Loucy (cell line): ENCODE measurements at regions not wholly inside any gene's neighbourhood (a gene's known extent, or its start where the extent isn't known, plus 50 kb on each side); places are given as distances from the start of the nearest gene placed in this dataset.
A peak's percentile ranks its signal among the peaks of the same experiment; 100 is the strongest.

Experiments
- H2AFZ ChIP-seq: fragments of 200-600 bp; sonication (generic); 2 replicates; pipeline ENCODE4 v1.6.0; 2016; ENCODE audit warnings: antibody characterized with exemption, mild to moderate bottlenecking, low read length, moderate library complexity
- H3F3A ChIP-seq: fragments of 200-600 bp; 2 replicates; pipeline ENCODE4 v1.6.0; 2016; ENCODE audit warnings: antibody characterized with exemption, low read depth, mild to moderate bottlenecking
- H3K27me3 ChIP-seq: fragments of 200-600 bp; sonication (generic); 2 replicates; pipeline ENCODE4 v1.6.1; 2014; ENCODE audit warnings: low read length, mild to moderate bottlenecking; ENCODE audit not compliant: insufficient read depth, poor library complexity, severe bottlenecking
- H3K36me3 ChIP-seq: fragments of 200-600 bp; sonication (generic); 2 replicates; pipeline ENCODE4 v1.6.1; 2016; ENCODE audit warnings: low read length; ENCODE audit not compliant: insufficient read depth
- H3K4me1 ChIP-seq: fragments of 200-600 bp; sonication (generic); 2 replicates; pipeline ENCODE4 v1.5.1; 2014; ENCODE audit warnings: low read length, mild to moderate bottlenecking; ENCODE audit not compliant: insufficient read depth, poor library complexity, severe bottlenecking
- H3K4me2 ChIP-seq: fragments of 200-600 bp; sonication (generic); 2 replicates; pipeline ENCODE4 v1.6.0; 2014; ENCODE audit warnings: antibody characterized with exemption, low read length, low read depth, mild to moderate bottlenecking; ENCODE audit not compliant: poor library complexity, severe bottlenecking
- H3K4me3 ChIP-seq: fragments of 200-600 bp; sonication (generic); 2 replicates; pipeline ENCODE4 v1.5.1; 2014; ENCODE audit warnings: low read length, mild to moderate bottlenecking, mixed read lengths; ENCODE audit not compliant: poor library complexity, severe bottlenecking
- H3K79me2 ChIP-seq: fragments of 200-600 bp; sonication (generic); 2 replicates; pipeline ENCODE4 v1.6.1; 2014; ENCODE audit warnings: low read length; ENCODE audit not compliant: insufficient read depth
- H3K9ac ChIP-seq: fragments of 200-600 bp; sonication (generic); 2 replicates; pipeline ENCODE4 v1.6.0; 2014; ENCODE audit warnings: mild to moderate bottlenecking, low read depth, low read length, moderate library complexity; ENCODE audit not compliant: poor library complexity, severe bottlenecking
- H3K9me2 ChIP-seq: fragments of 200-600 bp; sonication (generic); replicated peaks from 2 replicates; pipeline ENCODE4 v1.6.1; 2016; ENCODE audit warnings: low read depth, low read length, mixed read lengths
- H3K9me3 ChIP-seq: fragments of 200-600 bp; sonication (generic); 2 replicates; pipeline ENCODE4 v1.6.1; 2014; ENCODE audit warnings: mild to moderate bottlenecking, antibody characterized with exemption, low read length, low read depth; ENCODE audit not compliant: insufficient read depth
- H4K20me1 ChIP-seq: fragments of 200-600 bp; sonication (generic); 2 replicates; pipeline ENCODE4 v1.6.0; 2014; ENCODE audit warnings: antibody characterized with exemption, low read length, mild to moderate bottlenecking; ENCODE audit not compliant: insufficient read depth, poor library complexity, severe bottlenecking
- EZH2phosphoT487 ChIP-seq: fragments of 200-600 bp; IDR thresholded peaks from 2 replicates; pipeline ENCODE4 v1.6.1; 2018; ENCODE audit warnings: antibody characterized with exemption, mild to moderate bottlenecking, moderate library complexity, borderline replicate concordance
- TF ChIP-seq, protein P1 (sequence below): fragments of 200-600 bp; sonication (generic); conservative IDR thresholded peaks from 2 replicates; pipeline ENCODE4 v1.5.1; 2014; ENCODE audit warnings: mild to moderate bottlenecking, antibody characterized with exemption, low read length

DNA sequence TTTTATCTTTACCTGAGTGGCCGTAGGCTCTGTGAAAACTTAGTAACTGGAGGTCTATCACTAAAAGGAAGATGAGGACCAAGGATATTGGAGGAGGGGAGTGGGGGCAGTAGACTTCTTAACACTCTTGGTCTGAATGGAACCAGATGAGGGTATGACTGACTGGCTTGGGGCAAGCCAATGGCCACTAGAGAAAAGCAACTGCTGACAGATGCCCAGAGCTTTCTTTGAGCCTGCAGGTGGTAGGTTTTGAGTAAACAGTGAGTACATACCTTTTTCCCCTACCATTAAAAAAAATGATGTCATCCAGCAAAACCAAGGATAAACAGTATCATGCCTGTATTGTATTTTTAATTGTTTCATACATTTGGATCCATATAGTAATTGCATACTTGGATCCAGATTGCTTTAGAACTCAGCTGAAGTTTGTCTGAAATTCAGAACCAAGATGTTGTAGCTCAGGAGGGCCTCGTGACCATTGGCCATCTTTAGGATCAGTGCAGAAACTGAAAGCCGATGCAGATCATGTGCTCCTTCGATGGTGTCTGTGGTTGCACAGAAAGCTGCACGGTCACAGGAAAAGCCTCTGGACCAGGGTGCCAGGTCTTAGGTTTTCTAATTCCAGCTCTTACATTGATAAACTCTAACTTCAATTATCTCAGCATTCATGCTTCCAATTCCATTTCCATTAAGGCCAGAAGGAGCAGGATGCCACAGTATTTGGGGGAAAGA is 131.0 kb downstream of the PDGFRA start:
- peak overlapping the region; percentile 81 for H2AFZ ChIP-seq
- no peak overlapping the region for H3K4me3 ChIP-seq
- no peaks in the 10 kb centered on the region for H3K9me2 ChIP-seq
- peaks cover 6% of the 10 kb centered on the region for H3K4me1 ChIP-seq
- no peaks in the 10 kb centered on the region for H3K9me3 ChIP-seq
- H3K36me3 ChIP-seq, result no peaks in the 10 kb centered on the region
- H3K79me2 ChIP-seq, result no peaks in the 10 kb centered on the region
- H3F3A ChIP-seq, result no peaks in the 10 kb centered on the region
- TF ChIP-seq, protein P1, sequence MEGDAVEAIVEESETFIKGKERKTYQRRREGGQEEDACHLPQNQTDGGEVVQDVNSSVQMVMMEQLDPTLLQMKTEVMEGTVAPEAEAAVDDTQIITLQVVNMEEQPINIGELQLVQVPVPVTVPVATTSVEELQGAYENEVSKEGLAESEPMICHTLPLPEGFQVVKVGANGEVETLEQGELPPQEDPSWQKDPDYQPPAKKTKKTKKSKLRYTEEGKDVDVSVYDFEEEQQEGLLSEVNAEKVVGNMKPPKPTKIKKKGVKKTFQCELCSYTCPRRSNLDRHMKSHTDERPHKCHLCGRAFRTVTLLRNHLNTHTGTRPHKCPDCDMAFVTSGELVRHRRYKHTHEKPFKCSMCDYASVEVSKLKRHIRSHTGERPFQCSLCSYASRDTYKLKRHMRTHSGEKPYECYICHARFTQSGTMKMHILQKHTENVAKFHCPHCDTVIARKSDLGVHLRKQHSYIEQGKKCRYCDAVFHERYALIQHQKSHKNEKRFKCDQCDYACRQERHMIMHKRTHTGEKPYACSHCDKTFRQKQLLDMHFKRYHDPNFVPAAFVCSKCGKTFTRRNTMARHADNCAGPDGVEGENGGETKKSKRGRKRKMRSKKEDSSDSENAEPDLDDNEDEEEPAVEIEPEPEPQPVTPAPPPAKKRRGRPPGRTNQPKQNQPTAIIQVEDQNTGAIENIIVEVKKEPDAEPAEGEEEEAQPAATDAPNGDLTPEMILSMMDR, result no peak
- TF ChIP-seq EZH2phosphoT487, result no peak
- H3K9ac ChIP-seq, result no peak overlapping the region
- no peaks in the 10 kb centered on the region for H3K27me3 ChIP-seq
- peak overlapping the region; percentile 39 for H3K4me2 ChIP-seq
- H4K20me1 ChIP-seq, result no peaks in the 10 kb centered on the region

DNA sequence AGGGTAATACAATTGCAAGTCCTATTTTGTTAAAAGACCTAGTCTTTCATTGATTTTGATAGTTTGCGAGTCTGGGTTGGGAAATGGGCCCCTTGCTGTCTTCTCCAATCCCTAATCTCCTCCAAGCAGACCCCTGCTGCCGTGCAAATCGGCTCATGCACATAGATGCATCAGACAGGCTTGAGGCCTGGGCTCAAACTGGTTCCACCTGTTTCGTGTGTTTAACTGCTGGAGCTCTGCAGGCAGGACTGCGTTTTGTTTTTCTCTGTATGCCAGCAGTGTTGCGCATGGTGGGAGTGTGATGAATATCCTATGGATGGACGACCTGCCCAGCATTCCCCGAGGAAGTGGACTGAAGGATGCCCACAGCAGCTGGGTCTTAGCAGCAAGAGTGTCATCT is 133.9 kb downstream of the PDGFRA start:
- no peaks in the 10 kb centered on the region for H3K36me3 ChIP-seq
- H3K4me1 ChIP-seq, result peaks cover 6% of the 10 kb centered on the region
- no peak overlapping the region for H3K9ac ChIP-seq
- H3K27me3 ChIP-seq, result no peaks in the 10 kb centered on the region
- no peaks in the 10 kb centered on the region for H3F3A ChIP-seq
- H4K20me1 ChIP-seq, result no peaks in the 10 kb centered on the region
- no peak overlapping the region for H3K4me2 ChIP-seq
- H3K9me3 ChIP-seq, result no peaks in the 10 kb centered on the region
- H3K4me3 ChIP-seq, result no peak overlapping the region
- H3K79me2 ChIP-seq, result no peaks in the 10 kb centered on the region
- H3K9me2 ChIP-seq, result no peaks in the 10 kb centered on the region
- H2AFZ ChIP-seq, result no peak overlapping the region
- TF ChIP-seq, protein P1, result no peak
- TF ChIP-seq EZH2phosphoT487, result no peak

GRCh38 chr4:54365691-54366090 is 136.6 kb downstream of the PDGFRA start:
- Histone ChIP-seq H3K4me1 (no peaks in the 10 kb centered on the region), H3K9me2 (no peaks in the 10 kb centered on the region), H3K27me3 (no peaks in the 10 kb centered on the region), H3K4me3 (no peak overlapping the region), H3K79me2 (no peaks in the 10 kb centered on the region), H4K20me1 (no peaks in the 10 kb centered on the region), H3K36me3 (no peaks in the 10 kb centered on the region), H2AFZ (no peak overlapping the region), H3K4me2 (no peak overlapping the region), H3F3A (no peaks in the 10 kb centered on the region), H3K9ac (no peak overlapping the region), H3K9me3 (no peaks in the 10 kb centered on the region)
- TF ChIP-seq EZH2phosphoT487, result no peak
- TF ChIP-seq, protein P1, result no peak
